SK-N-SH (cell line): ENCODE measurements at regions not wholly inside any gene's neighbourhood (a gene's known extent, or its start where the extent isn't known, plus 50 kb on each side); places are given as distances from the start of the nearest gene placed in this dataset.

Experiments used
- CTCF ChIA-PET: fragments of 300-600, 350-600 bp; formaldehyde crosslinking; extraction: SDS; loops from one replicate; lab custom pipeline; 2021; lab: Yijun Ruan, JAX
- POLR2A ChIA-PET: fragments of 350-600 bp; sonication (Branson Sonifier 250); formaldehyde crosslinking; extraction: SDS; loops from one replicate; lab custom pipeline; 2020; ENCODE audit warnings: antibody characterized with exemption, inconsistent platforms; lab: Yijun Ruan, JAX
- DNase-seq: peaks from one replicate; pipeline ENCODE4 v3.0.0; 2012
- H2AFZ ChIP-seq: fragments of 200-600 bp; sonication (generic); 2 replicates; pipeline ENCODE4 v1.8.1; 2016; ENCODE audit warnings: antibody characterized with exemption, mild to moderate bottlenecking, low read depth
- H3F3A ChIP-seq: fragments of 200-600 bp; sonication (generic); replicated peaks from 2 replicates; pipeline ENCODE3; 2016; ENCODE audit warnings: antibody characterized with exemption, mild to moderate bottlenecking; ENCODE audit not compliant: insufficient read depth
- H3K27ac ChIP-seq, 2 experiments: fragments of 200-500 bp in 1 of 2; fragments of 200-600 bp in 1 of 2; sonication (Bioruptor generic) in 1 of 2; sonication (generic), shearing (Covaris generic) in 1 of 2; 2 replicates each; pipeline versions ENCODE4 v1.5.1 to v1.6.1; 2014 to 2016; ENCODE audit warnings: low read depth in 2 of 2, inconsistent platforms in 1 of 2, low read length in 1 of 2, mild to moderate bottlenecking in 1 of 2, mixed read lengths in 1 of 2
- H3K27me3 ChIP-seq: fragments of 200-600 bp; sonication (generic), shearing (Covaris generic); 2 replicates; pipeline ENCODE4 v1.6.1; 2016; ENCODE audit warnings: mixed run types; ENCODE audit not compliant: insufficient read depth
- H3K36me3 ChIP-seq, 2 experiments: fragments of 200-500 bp in 1 of 2; fragments of 200-600 bp in 1 of 2; sonication (Bioruptor generic) in 1 of 2; sonication (generic) in 1 of 2; replicated peaks in 1 of 2; 2 replicates each; pipeline versions ENCODE3 to v1.5.1; 2014 to 2016; ENCODE audit warnings: low read length in 1 of 2, mild to moderate bottlenecking in 1 of 2; ENCODE audit not compliant: insufficient read depth in 2 of 2, control insufficient read depth in 1 of 2
- H3K4me1 ChIP-seq, 2 experiments: fragments of 200-500 bp in 1 of 2; fragments of 200-600 bp in 1 of 2; sonication (Bioruptor generic) in 1 of 2; sonication (generic), shearing (Covaris generic) in 1 of 2; 2 replicates each; pipeline versions ENCODE4 v1.5.1 to v1.6.1; 2014 to 2016; ENCODE audit warnings: low read depth in 1 of 2, low read length in 1 of 2, mixed run types in 1 of 2; ENCODE audit not compliant: insufficient read depth in 2 of 2, control insufficient read depth in 1 of 2
- H3K4me2 ChIP-seq: fragments of 200-600 bp; sonication (generic), shearing (Covaris generic); 2 replicates; pipeline ENCODE4 v1.6.1; 2017; ENCODE audit warnings: mixed run types
- H3K4me3 ChIP-seq, 2 experiments: fragments of 200-500 bp in 1 of 2; fragments of 200-600 bp in 1 of 2; sonication (Bioruptor generic) in 1 of 2; sonication (generic), shearing (Covaris generic) in 1 of 2; 2 replicates each; pipeline versions ENCODE4 v1.5.1 to v1.8.1; 2014 to 2016; ENCODE audit warnings: low read depth in 2 of 2, inconsistent platforms in 1 of 2, low read length in 1 of 2, mild to moderate bottlenecking in 1 of 2, mixed read lengths in 1 of 2, moderate library complexity in 1 of 2
- H3K79me2 ChIP-seq: fragments of 200-600 bp; sonication (generic); 2 replicates; pipeline ENCODE4 v1.8.1; 2017; ENCODE audit warnings: mild to moderate bottlenecking; ENCODE audit not compliant: insufficient read depth
- H3K9ac ChIP-seq: fragments of 200-600 bp; sonication (generic); 2 replicates; pipeline ENCODE4 v1.6.1; 2017; ENCODE audit warnings: mixed run types
- H3K9me2 ChIP-seq: fragments of 200-600 bp; sonication (generic); 2 replicates; pipeline ENCODE4 v1.6.1; 2017; ENCODE audit warnings: mixed run types
- H3K9me3 ChIP-seq: fragments of 200-600 bp; sonication (generic); 2 replicates; pipeline ENCODE4 v1.6.1; 2017; ENCODE audit warnings: mixed run types, mild to moderate bottlenecking, moderate library complexity
- H4K20me1 ChIP-seq: fragments of 200-600 bp; sonication (generic); 2 replicates; pipeline ENCODE4 v1.6.1; 2017; ENCODE audit warnings: mild to moderate bottlenecking, mixed run types; ENCODE audit not compliant: insufficient read depth
- CHD2 ChIP-seq: fragments of 150-350 bp; IDR thresholded peaks from 2 replicates; pipeline ENCODE4 v1.6.1; 2018; ENCODE audit warnings: low read length; ENCODE audit not compliant: partially characterized antibody
- EP300 ChIP-seq, 2 experiments: IDR thresholded peaks; 2 replicates each; pipeline versions ENCODE4 v1.4.0 to v1.6.1; 2012; ENCODE audit warnings: borderline replicate concordance in 1 of 2, low read depth in 1 of 2, low read length in 1 of 2
- EZH2phosphoT487 ChIP-seq: fragments of 200-600 bp; sonication (generic); IDR thresholded peaks from 2 replicates; pipeline ENCODE4 v1.6.1; 2017; ENCODE audit warnings: low read depth, mixed run types, mild to moderate bottlenecking, antibody characterized with exemption, moderate library complexity, borderline replicate concordance
- FOXM1 ChIP-seq: IDR thresholded peaks from 2 replicates; pipeline ENCODE4 v1.4.0; 2012; ENCODE audit warnings: low read depth, mild to moderate bottlenecking
- GATA2 ChIP-seq: sonication (generic); formaldehyde crosslinking; IDR thresholded peaks from 2 replicates; pipeline ENCODE4 v1.5.0; 2020; ENCODE audit warnings: mild to moderate bottlenecking, missing genetic modification reagents
- MEF2A ChIP-seq: IDR thresholded peaks from 2 replicates; pipeline ENCODE4 v1.4.0; 2012; ENCODE audit warnings: low read depth, borderline replicate concordance
- MXI1 ChIP-seq: IDR thresholded peaks from 2 replicates; pipeline ENCODE4 v1.6.1; 2012; ENCODE audit warnings: mild to moderate bottlenecking, low read depth, low read length, improper control_type of control experiment
- RAD21 ChIP-seq: IDR thresholded peaks from 2 replicates; pipeline ENCODE4 v1.6.1; 2012; ENCODE audit warnings: mild to moderate bottlenecking, low read length
- SIN3A ChIP-seq: IDR thresholded peaks from 2 replicates; pipeline ENCODE4 v1.6.1; 2012; ENCODE audit warnings: low read depth, mild to moderate bottlenecking, low read length, moderate library complexity, borderline replicate concordance
- TAF1 ChIP-seq: IDR thresholded peaks from 2 replicates; pipeline ENCODE4 v1.6.1; 2012; ENCODE audit warnings: low read depth, mild to moderate bottlenecking, low read length, moderate library complexity, borderline replicate concordance
- TCF12 ChIP-seq: IDR thresholded peaks from 2 replicates; pipeline ENCODE4 v1.4.0; 2012
- TEAD4 ChIP-seq: IDR thresholded peaks from 2 replicates; pipeline ENCODE4 v1.4.0; 2012; ENCODE audit warnings: mild to moderate bottlenecking, borderline replicate concordance; ENCODE audit not compliant: insufficient read depth
- WGBS: methylation state at CpG from one replicate; pipeline ENCODE4 v1.1.6; 2017; ENCODE audit warnings: low lambda C conversion rate; 5-methylcytosine and 5-hydroxymethylcytosine counted together
- TF ChIP-seq, protein P1 (sequence below): IDR thresholded peaks from 2 replicates; pipeline ENCODE4 v1.4.0; 2012; ENCODE audit warnings: low read depth
- TF ChIP-seq, protein P2 (sequence below): IDR thresholded peaks from 2 replicates; pipeline ENCODE4 v1.4.0; 2012; ENCODE audit warnings: low read depth, borderline replicate concordance
- TF ChIP-seq, protein P3 (sequence below): fragments of 200-600 bp; sonication (generic); IDR thresholded peaks from 2 replicates; pipeline ENCODE4 v1.6.1; 2017; ENCODE audit warnings: antibody characterized with exemption, mild to moderate bottlenecking, moderate library complexity

DNA sequence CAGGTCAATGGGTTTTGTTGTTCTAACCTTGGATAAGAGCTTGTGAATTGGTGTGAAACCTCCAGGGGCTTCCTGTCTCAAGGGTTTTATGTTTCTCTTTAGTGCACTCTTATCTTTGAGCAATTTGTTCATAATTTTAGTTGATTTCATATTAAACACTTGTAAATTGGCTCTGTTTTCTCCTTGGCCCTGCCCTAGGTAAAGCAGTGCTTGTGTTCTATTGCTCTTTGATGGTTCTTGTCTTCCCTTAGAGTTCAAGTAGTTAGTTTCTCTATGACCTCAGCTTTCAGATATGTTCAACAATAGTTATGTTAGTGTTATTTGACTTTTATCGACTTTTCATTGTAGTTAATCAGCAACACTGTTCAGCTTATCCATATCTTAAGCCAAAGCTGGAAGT lies 566.4 kb upstream of the POT1 start:
- Histone ChIP-seq H3K4me3 (no peak overlapping the region), H3K27ac (no peak overlapping the region), H4K20me1 (no peaks in the 10 kb centered on the region), H3K79me2 (no peaks in the 10 kb centered on the region), H3K36me3 (no peaks in the 10 kb centered on the region), H3K9me3 (no peaks in the 10 kb centered on the region), H3K9me2 (no peaks in the 10 kb centered on the region), H3K4me1 (no peaks in the 10 kb centered on the region; a peak in 1 of 4 replicates), H2AFZ (no peak overlapping the region), H3K9ac (no peak overlapping the region), H3K27me3 (no peaks in the 10 kb centered on the region), H3K4me2 (no peak overlapping the region), H3F3A (no peaks in the 10 kb centered on the region)
- POLR2A ChIA-PET = no interaction called here
- 28% methylated on average over 1 of the region's 1 CpG for WGBS
- TF ChIP-seq TAF1 (no peak), RAD21 (no peak), CHD2 (no peak), EZH2phosphoT487 (no peak), FOXM1 (no peak), MEF2A (no peak), MXI1 (no peak), EP300 (IDR thresholded peaks at IDR 0.05; ENCODE audit: borderline replicate concordance in 1 of 2, low read depth in 1 of 2, low read length in 1 of 2) (no peak), TCF12 (no peak), GATA2 (no peak), SIN3A (no peak), TEAD4 (no peak)
- TF ChIP-seq, protein P1, sequence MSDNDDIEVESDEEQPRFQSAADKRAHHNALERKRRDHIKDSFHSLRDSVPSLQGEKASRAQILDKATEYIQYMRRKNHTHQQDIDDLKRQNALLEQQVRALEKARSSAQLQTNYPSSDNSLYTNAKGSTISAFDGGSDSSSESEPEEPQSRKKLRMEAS = no peak
- TF ChIP-seq, protein P2, sequence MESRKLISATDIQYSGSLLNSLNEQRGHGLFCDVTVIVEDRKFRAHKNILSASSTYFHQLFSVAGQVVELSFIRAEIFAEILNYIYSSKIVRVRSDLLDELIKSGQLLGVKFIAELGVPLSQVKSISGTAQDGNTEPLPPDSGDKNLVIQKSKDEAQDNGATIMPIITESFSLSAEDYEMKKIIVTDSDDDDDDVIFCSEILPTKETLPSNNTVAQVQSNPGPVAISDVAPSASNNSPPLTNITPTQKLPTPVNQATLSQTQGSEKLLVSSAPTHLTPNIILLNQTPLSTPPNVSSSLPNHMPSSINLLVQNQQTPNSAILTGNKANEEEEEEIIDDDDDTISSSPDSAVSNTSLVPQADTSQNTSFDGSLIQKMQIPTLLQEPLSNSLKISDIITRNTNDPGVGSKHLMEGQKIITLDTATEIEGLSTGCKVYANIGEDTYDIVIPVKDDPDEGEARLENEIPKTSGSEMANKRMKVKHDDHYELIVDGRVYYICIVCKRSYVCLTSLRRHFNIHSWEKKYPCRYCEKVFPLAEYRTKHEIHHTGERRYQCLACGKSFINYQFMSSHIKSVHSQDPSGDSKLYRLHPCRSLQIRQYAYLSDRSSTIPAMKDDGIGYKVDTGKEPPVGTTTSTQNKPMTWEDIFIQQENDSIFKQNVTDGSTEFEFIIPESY = no peak
- TF ChIP-seq, protein P3, sequence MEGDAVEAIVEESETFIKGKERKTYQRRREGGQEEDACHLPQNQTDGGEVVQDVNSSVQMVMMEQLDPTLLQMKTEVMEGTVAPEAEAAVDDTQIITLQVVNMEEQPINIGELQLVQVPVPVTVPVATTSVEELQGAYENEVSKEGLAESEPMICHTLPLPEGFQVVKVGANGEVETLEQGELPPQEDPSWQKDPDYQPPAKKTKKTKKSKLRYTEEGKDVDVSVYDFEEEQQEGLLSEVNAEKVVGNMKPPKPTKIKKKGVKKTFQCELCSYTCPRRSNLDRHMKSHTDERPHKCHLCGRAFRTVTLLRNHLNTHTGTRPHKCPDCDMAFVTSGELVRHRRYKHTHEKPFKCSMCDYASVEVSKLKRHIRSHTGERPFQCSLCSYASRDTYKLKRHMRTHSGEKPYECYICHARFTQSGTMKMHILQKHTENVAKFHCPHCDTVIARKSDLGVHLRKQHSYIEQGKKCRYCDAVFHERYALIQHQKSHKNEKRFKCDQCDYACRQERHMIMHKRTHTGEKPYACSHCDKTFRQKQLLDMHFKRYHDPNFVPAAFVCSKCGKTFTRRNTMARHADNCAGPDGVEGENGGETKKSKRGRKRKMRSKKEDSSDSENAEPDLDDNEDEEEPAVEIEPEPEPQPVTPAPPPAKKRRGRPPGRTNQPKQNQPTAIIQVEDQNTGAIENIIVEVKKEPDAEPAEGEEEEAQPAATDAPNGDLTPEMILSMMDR = no peak
- DNase-seq = no peak
- CTCF ChIA-PET = interaction anchor here (0.7 kb wide), 1 partner anchor 10 kb away, joined by 4 read pairs; no protein-coding TSS in a partner anchor
